Breast epithelium (tissue), 3 donors: ENCODE measurements at regions not wholly inside any gene's neighbourhood (a gene's known extent, or its start where the extent isn't known, plus 50 kb on each side); places are given as distances from the start of the nearest gene placed in this dataset.

Experiments used
- POLR2A ChIP-seq: fragments of 450-650 bp; IDR thresholded peaks from one replicate; pipeline ENCODE4 v1.6.1; 2016; ENCODE audit warnings: antibody characterized with exemption, mild to moderate bottlenecking, moderate library complexity
- TF ChIP-seq, protein P1 (sequence below), 3 donors: fragments of 450-650 bp; IDR thresholded peaks; one replicate each; pipeline ENCODE4 v1.5.1; 2016 to 2017; ENCODE audit warnings: antibody characterized with exemption in 3 of 3, mild to moderate bottlenecking in 3 of 3, moderate library complexity in 3 of 3

- TF ChIP-seq, protein P1, sequence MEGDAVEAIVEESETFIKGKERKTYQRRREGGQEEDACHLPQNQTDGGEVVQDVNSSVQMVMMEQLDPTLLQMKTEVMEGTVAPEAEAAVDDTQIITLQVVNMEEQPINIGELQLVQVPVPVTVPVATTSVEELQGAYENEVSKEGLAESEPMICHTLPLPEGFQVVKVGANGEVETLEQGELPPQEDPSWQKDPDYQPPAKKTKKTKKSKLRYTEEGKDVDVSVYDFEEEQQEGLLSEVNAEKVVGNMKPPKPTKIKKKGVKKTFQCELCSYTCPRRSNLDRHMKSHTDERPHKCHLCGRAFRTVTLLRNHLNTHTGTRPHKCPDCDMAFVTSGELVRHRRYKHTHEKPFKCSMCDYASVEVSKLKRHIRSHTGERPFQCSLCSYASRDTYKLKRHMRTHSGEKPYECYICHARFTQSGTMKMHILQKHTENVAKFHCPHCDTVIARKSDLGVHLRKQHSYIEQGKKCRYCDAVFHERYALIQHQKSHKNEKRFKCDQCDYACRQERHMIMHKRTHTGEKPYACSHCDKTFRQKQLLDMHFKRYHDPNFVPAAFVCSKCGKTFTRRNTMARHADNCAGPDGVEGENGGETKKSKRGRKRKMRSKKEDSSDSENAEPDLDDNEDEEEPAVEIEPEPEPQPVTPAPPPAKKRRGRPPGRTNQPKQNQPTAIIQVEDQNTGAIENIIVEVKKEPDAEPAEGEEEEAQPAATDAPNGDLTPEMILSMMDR (IDR thresholded peaks at IDR 0.05), result no peak
- no peak for TF ChIP-seq POLR2A
Measured at GRCh38 chr1:218557731-218558130, 212.6 kb downstream of the TGFB2 start.
